ENCODE measurements at regions not wholly inside any gene's neighbourhood (a gene's known extent, or its start where the extent isn't known, plus 50 kb on each side); places are given as distances from the start of the nearest gene placed in this dataset.

- TF ChIP-seq RARB (CRISPR knock-in tag; IDR thresholded peaks at IDR 0.05) (no peak), TOX (CRISPR knock-in tag; IDR thresholded peaks at IDR 0.05; ENCODE audit: borderline replicate concordance) (no peak), ARNTL (CRISPR knock-in tag; IDR thresholded peaks at IDR 0.05; ENCODE audit: borderline replicate concordance, low read depth) (no peak), CREB5 (CRISPR knock-in tag; IDR thresholded peaks at IDR 0.05; ENCODE audit: low read depth) (no peak), TCF4 (CRISPR knock-in tag; IDR thresholded peaks at IDR 0.05; ENCODE audit: borderline replicate concordance) (no peak), ZFP3 (CRISPR knock-in tag; IDR thresholded peaks at IDR 0.05) (no peak), ZNF565 (CRISPR knock-in tag; conservative IDR thresholded peaks at IDR 0.05; ENCODE audit: low read depth) (no peak), CSRNP3 (CRISPR knock-in tag; IDR thresholded peaks at IDR 0.05) (no peak), ESRRG (CRISPR knock-in tag; IDR thresholded peaks at IDR 0.05) (no peak), PATZ1 (CRISPR knock-in tag; IDR thresholded peaks at IDR 0.05; ENCODE audit: borderline replicate concordance) (no peak)
Measured at GRCh38 chr6:167712731-167713475, 113.8 kb upstream of the AFDN start.

Measured in SK-N-SH treated with all-trans-retinoic acid at 6 μM for 48 hours (cell line).